Activated CD8-positive, alpha-beta memory T cell treated with anti-CD3 and anti-CD28 coated beads, Interleukin-2, amount 50 U/mL, for 24 hours (primary cell): ENCODE measurements at regions not wholly inside any gene's neighbourhood (a gene's known extent, or its start where the extent isn't known, plus 50 kb on each side); places are given as distances from the start of the nearest gene placed in this dataset.

Source experiments
- DNase-seq: peaks from one replicate; pipeline ENCODE4 v3.0.0-alpha.2; 2020; ENCODE audit errors: extremely low read depth

- no peak for DNase-seq
Observed at GRCh38 chr13:105464249-105464648, 1071.2 kb downstream of the EFNB2 start.

DNA sequence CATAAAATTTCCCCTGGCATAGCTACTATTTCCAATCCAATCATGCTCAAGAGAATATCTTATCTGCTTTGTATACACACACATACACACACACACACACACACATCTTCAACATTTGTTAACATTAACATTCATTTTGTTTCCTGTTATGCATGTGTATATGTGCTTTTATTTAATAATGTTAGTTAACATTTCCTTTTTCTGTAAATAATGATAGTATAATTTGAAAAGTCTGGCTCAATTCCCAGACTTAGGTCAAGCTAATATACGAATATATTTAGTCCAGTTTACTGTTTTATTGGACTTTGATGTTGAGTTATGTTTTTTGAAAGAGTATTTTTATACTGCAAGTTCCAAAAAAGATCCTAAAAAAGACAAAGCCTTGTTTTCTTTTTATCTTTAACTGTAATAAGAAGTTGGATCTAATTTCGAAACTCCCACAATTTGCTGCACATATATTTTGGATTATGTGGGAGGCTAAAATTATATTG, 1072.4 kb downstream of the EFNB2 start:
- no peak for DNase-seq

- no peak for DNase-seq
Observed at GRCh38 chr13:105462098-105462497, 1073.4 kb downstream of the EFNB2 start.

GRCh38 chr13:105452895-105453294, 1082.6 kb downstream of the EFNB2 start:
- no peak for DNase-seq

- no peak for DNase-seq
Observed at GRCh38 chr13:105450784-105451183, 1084.7 kb downstream of the EFNB2 start.

DNA sequence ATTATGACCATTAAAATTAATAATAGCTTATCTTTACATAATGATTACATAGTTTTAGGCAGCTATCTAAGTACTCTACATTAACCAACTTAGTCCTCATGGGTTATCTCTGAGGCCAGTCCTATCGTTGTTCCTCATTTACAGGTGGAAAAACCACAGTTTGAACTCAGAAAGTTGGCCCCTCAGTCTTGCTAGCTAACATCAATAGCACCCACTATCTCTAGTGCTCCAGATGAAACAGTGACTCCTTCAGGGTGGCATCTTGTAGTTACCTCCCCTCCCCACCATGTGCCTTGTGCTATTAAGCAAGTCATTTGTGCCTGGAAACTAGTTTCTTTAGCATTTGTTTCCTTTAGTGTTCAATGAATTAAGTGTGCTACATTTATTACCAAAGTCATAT, 1086.7 kb downstream of the EFNB2 start:
- DNase-seq: no peak

- DNase-seq: no peak
Observed at GRCh38 chr13:105446197-105446596, 1089.3 kb downstream of the EFNB2 start.

- DNase-seq: no peak
Observed at GRCh38 chr13:105445796-105446195, 1089.7 kb downstream of the EFNB2 start.

GRCh38 chr13:105442949-105443699, 1092.3 kb downstream of the EFNB2 start:
- no peak for DNase-seq

GRCh38 chr13:105442040-105442439, 1093.4 kb downstream of the EFNB2 start:
- DNase-seq: no peak

- DNase-seq: no peak
Observed at GRCh38 chr13:105441051-105441750, 1094.3 kb downstream of the EFNB2 start.

DNA sequence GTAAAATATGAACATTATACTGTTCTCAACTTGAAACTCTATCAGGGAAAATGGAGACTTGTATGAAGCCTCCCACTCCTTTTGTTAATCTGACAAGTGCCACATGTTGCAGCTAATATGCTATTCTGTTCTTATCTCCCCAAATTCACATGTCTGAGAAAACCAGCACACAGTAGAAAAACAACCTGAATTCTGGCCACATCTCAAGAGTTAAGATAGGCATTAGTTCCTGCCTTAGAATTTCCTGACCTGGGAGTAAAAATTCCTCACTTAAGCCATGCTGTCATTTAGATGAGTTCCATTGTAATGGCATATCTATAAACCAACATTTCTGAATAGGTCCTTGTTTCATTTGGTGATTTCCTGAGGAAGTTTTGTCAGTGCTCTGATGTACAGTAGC, 1098.5 kb downstream of the EFNB2 start:
- DNase-seq: no peak

- DNase-seq: no peak
Observed at GRCh38 chr13:105432438-105432837, 1103.0 kb downstream of the EFNB2 start.

- no peak for DNase-seq
Observed at GRCh38 chr13:105428811-105429210, 1106.7 kb downstream of the EFNB2 start.

DNA sequence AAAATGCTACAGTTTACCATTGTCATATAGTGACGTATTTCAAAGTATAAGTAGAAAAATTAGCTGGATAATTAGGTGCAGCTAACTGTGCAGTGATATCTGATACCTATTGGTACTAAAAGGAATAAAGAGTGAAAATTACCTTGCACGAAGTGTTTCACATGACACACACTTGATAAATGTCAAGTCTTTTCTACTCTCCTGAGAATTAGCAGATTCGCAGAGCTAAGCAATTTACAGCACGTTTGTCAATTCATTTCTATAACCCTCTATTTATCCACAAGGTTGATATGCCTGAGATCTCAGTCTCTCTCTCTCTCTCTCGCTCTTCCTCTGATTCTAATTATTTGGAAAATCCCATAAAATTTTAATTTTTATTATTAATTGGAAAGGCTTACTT, 1109.0 kb downstream of the EFNB2 start:
- DNase-seq: no peak

- DNase-seq: no peak
Observed at GRCh38 chr13:105414639-105415038, 1120.8 kb downstream of the EFNB2 start.

DNA sequence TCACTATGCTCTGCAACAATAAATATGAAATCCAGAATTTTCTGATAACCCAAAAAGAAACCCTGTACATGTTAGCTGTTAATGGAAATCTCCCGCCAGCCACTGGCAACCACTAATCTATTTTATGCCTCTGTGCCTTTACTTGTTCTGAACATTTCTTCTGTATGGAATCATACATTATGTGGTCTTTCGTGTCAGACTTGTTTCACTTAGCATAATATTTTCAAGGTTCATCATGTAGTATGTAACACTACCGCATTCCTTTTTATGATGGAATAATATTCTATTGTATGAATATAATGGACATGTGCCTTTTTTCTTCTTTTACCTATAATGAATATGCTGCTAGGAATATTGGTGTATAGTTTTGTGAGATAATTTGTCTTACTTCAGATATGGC, 1123.3 kb downstream of the EFNB2 start:
- no peak for DNase-seq

DNA sequence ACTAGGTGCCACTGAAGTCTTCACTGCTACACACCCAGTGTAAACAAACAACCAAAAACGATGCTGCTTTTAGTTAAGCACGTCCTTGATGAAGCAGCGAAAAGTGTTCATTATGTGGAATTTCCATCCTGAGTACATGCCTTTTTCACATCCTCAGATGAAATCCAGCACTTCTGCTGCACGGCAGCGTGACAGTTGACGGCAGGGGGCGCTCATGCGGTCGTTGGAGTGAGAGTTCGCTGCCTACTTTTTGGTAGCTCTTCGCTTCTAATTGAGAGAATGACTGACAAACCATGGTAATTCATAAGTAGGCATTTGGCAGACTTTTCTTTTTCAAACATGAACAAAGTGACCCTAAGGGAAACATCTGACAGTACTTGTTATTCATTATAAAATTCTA, 1124.9 kb downstream of the EFNB2 start:
- DNase-seq: no peak

DNA sequence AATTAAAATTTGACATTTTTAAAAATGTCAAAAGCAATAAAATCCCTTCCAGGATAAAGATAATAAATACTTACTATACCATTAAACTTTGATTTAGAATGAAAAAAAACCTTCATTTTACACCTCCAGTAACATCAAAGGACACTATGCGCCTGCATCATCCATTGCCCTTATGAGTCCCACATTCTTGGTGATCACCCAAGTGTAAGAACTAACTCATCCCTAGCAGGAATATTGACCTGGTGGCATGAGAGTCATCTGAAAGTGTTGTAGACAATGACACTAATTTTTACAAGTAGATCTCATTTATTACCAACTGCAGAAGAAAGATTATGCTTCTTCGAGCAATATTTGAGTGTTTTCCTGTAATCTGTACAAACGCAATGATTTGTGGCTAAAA, 1128.9 kb downstream of the EFNB2 start:
- DNase-seq: no peak

DNA sequence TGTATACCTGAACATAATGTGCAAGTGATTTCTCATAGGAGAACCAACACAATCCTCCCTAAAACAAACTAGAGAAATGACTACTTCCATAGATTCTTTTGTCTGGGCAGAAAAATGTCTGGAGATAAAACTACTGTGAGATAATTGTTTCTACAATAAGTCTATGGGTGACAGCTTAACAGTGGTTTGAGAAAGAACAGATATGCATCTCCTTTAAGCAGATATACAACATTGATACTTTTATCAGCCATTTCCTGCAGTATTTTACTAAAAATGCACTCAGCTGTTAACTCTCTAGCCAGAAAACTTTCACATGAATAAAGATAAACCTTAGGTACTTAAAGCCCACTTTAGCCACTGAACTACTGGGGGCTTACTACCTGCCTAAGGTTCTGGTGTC, 1132.4 kb downstream of the EFNB2 start:
- DNase-seq: no peak

GRCh38 chr13:105395041-105395440, 1140.4 kb downstream of the EFNB2 start:
- DNase-seq: no peak

DNA sequence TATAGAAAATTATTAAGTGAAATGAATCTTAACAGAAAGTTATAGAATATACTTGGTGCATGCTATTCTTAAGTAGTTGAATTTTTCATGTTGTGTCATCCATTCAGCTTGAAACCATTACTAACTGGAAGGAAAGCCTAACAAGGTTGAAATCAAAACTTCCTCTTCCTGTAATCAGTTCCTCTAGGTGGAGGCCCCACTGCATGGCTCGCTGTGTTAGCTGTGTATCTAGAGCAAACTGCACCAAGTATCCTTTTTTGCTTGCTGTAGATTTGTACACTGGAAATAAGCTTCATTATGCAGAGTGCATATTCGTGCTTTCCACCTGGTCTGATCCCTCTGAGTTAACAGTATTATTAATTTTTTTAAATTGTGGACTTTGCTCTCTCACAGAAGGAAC, 1146.1 kb downstream of the EFNB2 start:
- no peak for DNase-seq

DNA sequence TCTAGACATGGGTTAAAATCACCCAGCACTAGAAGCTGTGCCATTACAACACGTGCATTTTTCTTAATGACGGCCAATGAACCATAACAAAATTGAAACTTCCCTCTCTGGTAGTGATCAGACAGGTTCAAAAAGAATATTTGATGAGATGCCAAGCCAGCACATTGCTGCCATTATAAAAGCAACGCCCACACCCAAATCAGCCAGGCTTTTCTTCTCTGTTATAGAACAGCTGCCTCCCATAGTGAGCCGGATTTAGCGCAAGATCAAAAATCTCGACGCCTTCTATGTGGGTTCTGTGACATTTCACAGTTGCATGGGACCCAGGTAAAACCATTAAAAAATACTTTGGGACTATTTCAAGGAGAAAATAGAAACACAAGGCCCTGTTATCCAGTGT, 1158.0 kb downstream of the EFNB2 start:
- no peak for DNase-seq
